Ishikawa (cell line): ENCODE measurements at regions not wholly inside any gene's neighbourhood (a gene's known extent, or its start where the extent isn't known, plus 50 kb on each side); places are given as distances from the start of the nearest gene placed in this dataset.

Experiments
- RAD21 ChIP-seq: IDR thresholded peaks from 2 replicates; pipeline ENCODE4 v1.6.1; 2012; ENCODE audit warnings: low read depth
- TF ChIP-seq, protein P1 (sequence below): IDR thresholded peaks from 2 replicates; pipeline ENCODE4 v1.6.1; 2012; ENCODE audit warnings: low read depth, mild to moderate bottlenecking

DNA sequence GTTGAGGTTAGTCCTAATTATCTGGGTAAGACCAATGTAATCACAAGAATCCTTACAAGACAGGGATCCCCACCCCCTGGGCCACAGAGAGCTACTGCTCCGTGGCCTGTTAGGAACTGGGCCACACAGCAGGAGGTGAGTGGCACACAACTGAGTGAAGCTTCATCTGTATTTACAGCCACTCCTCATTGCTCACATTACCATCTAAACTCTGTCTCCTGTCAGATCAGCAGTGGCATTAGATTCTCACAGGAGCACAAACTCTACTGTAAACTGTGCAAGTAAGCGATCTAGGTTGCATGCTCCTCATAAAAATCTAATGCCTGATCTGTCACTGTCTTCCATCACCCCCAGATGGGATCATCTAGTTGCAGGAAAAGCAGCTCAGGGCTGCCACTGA is 58.5 kb upstream of the CRBN start:
- no peak for TF ChIP-seq RAD21
- TF ChIP-seq, protein P1, sequence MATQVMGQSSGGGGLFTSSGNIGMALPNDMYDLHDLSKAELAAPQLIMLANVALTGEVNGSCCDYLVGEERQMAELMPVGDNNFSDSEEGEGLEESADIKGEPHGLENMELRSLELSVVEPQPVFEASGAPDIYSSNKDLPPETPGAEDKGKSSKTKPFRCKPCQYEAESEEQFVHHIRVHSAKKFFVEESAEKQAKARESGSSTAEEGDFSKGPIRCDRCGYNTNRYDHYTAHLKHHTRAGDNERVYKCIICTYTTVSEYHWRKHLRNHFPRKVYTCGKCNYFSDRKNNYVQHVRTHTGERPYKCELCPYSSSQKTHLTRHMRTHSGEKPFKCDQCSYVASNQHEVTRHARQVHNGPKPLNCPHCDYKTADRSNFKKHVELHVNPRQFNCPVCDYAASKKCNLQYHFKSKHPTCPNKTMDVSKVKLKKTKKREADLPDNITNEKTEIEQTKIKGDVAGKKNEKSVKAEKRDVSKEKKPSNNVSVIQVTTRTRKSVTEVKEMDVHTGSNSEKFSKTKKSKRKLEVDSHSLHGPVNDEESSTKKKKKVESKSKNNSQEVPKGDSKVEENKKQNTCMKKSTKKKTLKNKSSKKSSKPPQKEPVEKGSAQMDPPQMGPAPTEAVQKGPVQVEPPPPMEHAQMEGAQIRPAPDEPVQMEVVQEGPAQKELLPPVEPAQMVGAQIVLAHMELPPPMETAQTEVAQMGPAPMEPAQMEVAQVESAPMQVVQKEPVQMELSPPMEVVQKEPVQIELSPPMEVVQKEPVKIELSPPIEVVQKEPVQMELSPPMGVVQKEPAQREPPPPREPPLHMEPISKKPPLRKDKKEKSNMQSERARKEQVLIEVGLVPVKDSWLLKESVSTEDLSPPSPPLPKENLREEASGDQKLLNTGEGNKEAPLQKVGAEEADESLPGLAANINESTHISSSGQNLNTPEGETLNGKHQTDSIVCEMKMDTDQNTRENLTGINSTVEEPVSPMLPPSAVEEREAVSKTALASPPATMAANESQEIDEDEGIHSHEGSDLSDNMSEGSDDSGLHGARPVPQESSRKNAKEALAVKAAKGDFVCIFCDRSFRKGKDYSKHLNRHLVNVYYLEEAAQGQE: no peak
